Endothelial cell of umbilical vein (primary cell): ENCODE measurements at regions not wholly inside any gene's neighbourhood (a gene's known extent, or its start where the extent isn't known, plus 50 kb on each side); places are given as distances from the start of the nearest gene placed in this dataset.

Experiments
- BruUV-seq: library from RNA; stranded (reverse); fragments of 400-500 nt; replicated peaks from 2 replicates; lab custom pipeline; 2021; lab: Mats Ljungman, UMichigan
- CTCF ChIA-PET: fragments of 300-600, 350-600 bp; sonication (Branson Sonifier 250); formaldehyde crosslinking; loops from one replicate; lab custom pipeline; 2021; ENCODE audit warnings: antibody characterized with exemption, inconsistent platforms; lab: Charles Lee
- POLR2A ChIA-PET: fragments of 300-600, 350-600 bp; sonication (Branson Sonifier 250); formaldehyde crosslinking; loops from one replicate; lab custom pipeline; 2021; ENCODE audit warnings: antibody characterized with exemption, inconsistent platforms; lab: Charles Lee
- DNase-seq: peaks from one replicate; pipeline ENCODE4 v3.0.0-alpha.2; 2011; ENCODE audit warnings: low read depth, low spot score
- FAIRE-seq: peaks from 2 replicates; lab custom pipeline; 2011; peaks lifted over from hg19 to GRCh38; lab: Jason Lieb, UNC
- H2AFZ ChIP-seq: 2 replicates; pipeline ENCODE4 v1.6.0; 2012; ENCODE audit warnings: low read depth, low read length, control low read depth, inconsistent platforms
- H3K27ac ChIP-seq: 2 replicates; pipeline ENCODE4 v1.5.1; 2011; ENCODE audit warnings: low read depth, mild to moderate bottlenecking, control low read depth, low read length, moderate library complexity; ENCODE audit not compliant: insufficient read depth
- H3K27me3 ChIP-seq, 2 experiments: 2 replicates each; pipeline versions ENCODE4 v1.6.0 to v1.6.1; 2011; ENCODE audit warnings: low read length in 2 of 2, mixed read lengths in 1 of 2; ENCODE audit not compliant: control insufficient read depth in 2 of 2, insufficient read depth in 2 of 2
- H3K36me3 ChIP-seq, 2 experiments: 2 replicates in 1 of 2; 3 replicates in 1 of 2; pipeline ENCODE4 v1.5.1; 2011; ENCODE audit warnings: low read length in 2 of 2, mild to moderate bottlenecking in 1 of 2, moderate library complexity in 1 of 2; ENCODE audit not compliant: control insufficient read depth in 2 of 2, insufficient read depth in 2 of 2; ENCODE audit errors: extremely low read depth in 1 of 2
- H3K4me1 ChIP-seq: 3 replicates; pipeline ENCODE4 v1.5.1; 2011; ENCODE audit warnings: mild to moderate bottlenecking, low read length; ENCODE audit not compliant: control insufficient read depth, insufficient read depth; ENCODE audit errors: extremely low read depth
- H3K4me2 ChIP-seq: 2 replicates; pipeline ENCODE4 v1.6.1; 2011; ENCODE audit warnings: low read length, control low read depth, mixed read lengths; ENCODE audit not compliant: insufficient read depth
- H3K4me3 ChIP-seq, 3 experiments: fragments of 200-600 bp in 1 of 3; sonication (generic), shearing (Covaris generic) in 1 of 3; replicated peaks in 1 of 3; 2 replicates each; pipeline ENCODE4 v1.5.1; 2011 to 2016; ENCODE audit warnings: control low read depth in 3 of 3, low read length in 3 of 3, mild to moderate bottlenecking in 2 of 3, inconsistent platforms in 1 of 3, low read depth in 1 of 3, moderate library complexity in 1 of 3; ENCODE audit not compliant: insufficient read depth in 1 of 3
- H3K79me2 ChIP-seq: 2 replicates; pipeline ENCODE4 v1.6.0; 2012; ENCODE audit warnings: low read length, inconsistent platforms; ENCODE audit not compliant: control insufficient read depth, insufficient read depth
- H3K9ac ChIP-seq: replicated peaks from 2 replicates; pipeline ENCODE3; 2011; ENCODE audit warnings: low read length, control low read depth; ENCODE audit not compliant: insufficient read depth; ENCODE audit errors: extremely low read depth
- H3K9me1 ChIP-seq: replicated peaks from 3 replicates; pipeline ENCODE4 v1.6.0; 2011; ENCODE audit warnings: mild to moderate bottlenecking, low read length; ENCODE audit not compliant: control insufficient read depth, insufficient read depth; ENCODE audit errors: extremely low read depth
- H3K9me3 ChIP-seq: replicated peaks from 2 replicates; pipeline ENCODE4 v1.5.1; 2012; ENCODE audit warnings: low read length, inconsistent platforms; ENCODE audit not compliant: control insufficient read depth, insufficient read depth
- H4K20me1 ChIP-seq: replicated peaks from 2 replicates; pipeline ENCODE3; 2011; ENCODE audit warnings: mild to moderate bottlenecking, low read length; ENCODE audit not compliant: control insufficient read depth, insufficient read depth; ENCODE audit errors: extremely low read depth
- CTCF ChIP-seq, 2 donors: IDR thresholded peaks; 1 replicate in 1 of 2; 2 replicates in 1 of 2; pipeline ENCODE4 v1.5.1; 2011; ENCODE audit warnings: low read length in 2 of 2, mild to moderate bottlenecking in 2 of 2, moderate library complexity in 2 of 2, control low read depth in 1 of 2, inconsistent platforms in 1 of 2, low read depth in 1 of 2; ENCODE audit not compliant: insufficient read depth in 1 of 2; ENCODE audit errors: extremely low read depth in 1 of 2
- EZH2 ChIP-seq: IDR thresholded peaks from 2 replicates; pipeline ENCODE4 v1.6.1; 2012; ENCODE audit warnings: borderline replicate concordance, low read depth, mild to moderate bottlenecking, moderate library complexity, low read length, inconsistent platforms; ENCODE audit not compliant: severe bottlenecking
- FOS ChIP-seq: IDR thresholded peaks from 2 replicates; pipeline ENCODE4 v1.6.1; 2011; ENCODE audit warnings: mild to moderate bottlenecking, low read length, moderate library complexity, borderline replicate concordance; ENCODE audit not compliant: insufficient read depth
- JUN ChIP-seq: IDR thresholded peaks from 2 replicates; pipeline ENCODE4 v1.6.1; 2011; ENCODE audit warnings: borderline replicate concordance, low read depth; ENCODE audit not compliant: insufficient read length, insufficient read depth
- MAX ChIP-seq: IDR thresholded peaks from 2 replicates; pipeline ENCODE4 v1.6.1; 2011; ENCODE audit not compliant: insufficient read depth, insufficient read length
- MYC ChIP-seq: IDR thresholded peaks from one replicate; pipeline ENCODE4 v1.6.1; 2011; ENCODE audit warnings: mild to moderate bottlenecking, low read depth, low read length
- POLR2A ChIP-seq: IDR thresholded peaks from 2 replicates; pipeline ENCODE4 v1.6.1; 2012; ENCODE audit warnings: low read depth, mild to moderate bottlenecking, control low read depth, low read length
- POLR2AphosphoS5 ChIP-seq: IDR thresholded peaks from 2 replicates; pipeline ENCODE4 v1.6.1; 2012; ENCODE audit warnings: low read depth, mild to moderate bottlenecking, control low read depth, low read length, moderate library complexity; ENCODE audit not compliant: insufficient read depth
- dilution Hi-C: fragments of 300-500 bp; cut with MboI; formaldehyde crosslinking; loops from one replicate; pipeline ENCODE4 v1.15.0; 2019; ENCODE audit warnings: low sequenced_read_pairs; ENCODE audit not compliant: extremely low pct_ligation_motif_present
- intact Hi-C: fragments of 100-400 bp; cut with micrococcal nuclease; formaldehyde crosslinking; loops from one replicate; pipeline ENCODE4 v1.10.0; 2022

- no peaks in the 10 kb centered on the region for H4K20me1 ChIP-seq
- no peak overlapping the region for H3K27ac ChIP-seq
- no peaks in the 10 kb centered on the region for H3K27me3 ChIP-seq
- no TSS peak for BruUV-seq
- no peak overlapping the region for H3K9ac ChIP-seq
- TF ChIP-seq MYC, result no peak
- TF ChIP-seq POLR2AphosphoS5, result no peak
- no peak for TF ChIP-seq POLR2A
- no peak for TF ChIP-seq CTCF (IDR thresholded peaks at IDR 0.05; ENCODE audit: extremely low read depth in 1 of 2, insufficient read depth in 1 of 2, low read depth in 1 of 2, low read length in 2 of 2)
- TF ChIP-seq EZH2, result no peak
- no peak for TF ChIP-seq JUN
- TF ChIP-seq FOS, result no peak
- no peak for TF ChIP-seq MAX
- H3K4me3 ChIP-seq, result no peak overlapping the region
- no peaks in the 10 kb centered on the region for H3K9me3 ChIP-seq
- H3K79me2 ChIP-seq, result no peaks in the 10 kb centered on the region
- FAIRE-seq, result no peak
- H2AFZ ChIP-seq, result no peak overlapping the region
- POLR2A ChIA-PET, result no interaction called here
- no peaks in the 10 kb centered on the region for H3K36me3 ChIP-seq
- dilution Hi-C loops, result no loop called here
- H3K9me1 ChIP-seq, result no peaks in the 10 kb centered on the region
- CTCF ChIA-PET, result no interaction called here
- DNase-seq, result no peak
- H3K4me1 ChIP-seq, result no peaks in the 10 kb centered on the region
- no peak overlapping the region for H3K4me2 ChIP-seq
- intact Hi-C loops, result no loop called here
Measured at GRCh38 chr11:92580908-92581307, 356.3 kb downstream of the FAT3 start.
